ENCODE measurements at regions not wholly inside any gene's neighbourhood (a gene's known extent, or its start where the extent isn't known, plus 50 kb on each side); places are given as distances from the start of the nearest gene placed in this dataset.

GRCh38 chr6:48389146-48390043 lies 278.4 kb upstream of the PTCHD4 start:
- no peak for TF ChIP-seq CTCF (IDR thresholded peaks at IDR 0.05; ENCODE audit: insufficient read depth, low read length, poor library complexity, severe bottlenecking)
- no peak for TF ChIP-seq EZH2phosphoT487 (conservative IDR thresholded peaks at IDR 0.05; ENCODE audit: low read length)
